ENCODE measurements at regions not wholly inside any gene's neighbourhood (a gene's known extent, or its start where the extent isn't known, plus 50 kb on each side); places are given as distances from the start of the nearest gene placed in this dataset.

GRCh38 chr2:7436096-7436906 lies 519.1 kb downstream of the RNF144A start:
- TF ChIP-seq CTCF (IDR thresholded peaks at IDR 0.05), result no peak
- TF ChIP-seq EZH2 (IDR thresholded peaks at IDR 0.05), result no peak
